IMR-90 (cell line): ENCODE measurements at regions not wholly inside any gene's neighbourhood (a gene's known extent, or its start where the extent isn't known, plus 50 kb on each side); places are given as distances from the start of the nearest gene placed in this dataset.

Experiments used
- ATAC-seq: fragments of 200-7000 bp; cut with Tn5 transposase; 2 replicates; pipeline ENCODE4 v1.9.1; 2020; ENCODE audit warnings: low read depth, mild to moderate bottlenecking, moderate library complexity
- BruUV-seq: library from RNA; stranded (reverse); fragments of 400-500 nt; replicated peaks from 2 replicates; lab custom pipeline; 2021; lab: Mats Ljungman, UMichigan
- CTCF ChIA-PET: fragments of 300-600 bp; formaldehyde crosslinking; extraction: SDS; loops from one replicate; lab custom pipeline; 2021; ENCODE audit warnings: antibody characterized with exemption; lab: Yijun Ruan, JAX
- POLR2A ChIA-PET: fragments of 300-600 bp; sonication (Branson Sonifier 250); formaldehyde crosslinking; loops from one replicate; lab custom pipeline; 2022; ENCODE audit warnings: antibody characterized with exemption; ENCODE audit not compliant: unreplicated experiment; lab: Charles Lee
- DNase-seq: peaks from one replicate; pipeline ENCODE4 v3.0.0; 2013
- H2AFZ ChIP-seq: replicated peaks from 2 replicates; pipeline ENCODE3; 2013; ENCODE audit warnings: low read length, mild to moderate bottlenecking; ENCODE audit not compliant: poor library complexity
- H2AK5ac ChIP-seq: 2 replicates; pipeline ENCODE4 v1.6.1; 2013; ENCODE audit warnings: low read depth, low read length, inconsistent platforms
- H2AK9ac ChIP-seq: replicated peaks from 2 replicates; pipeline ENCODE3; 2013; ENCODE audit warnings: mild to moderate bottlenecking, low read depth, low read length, moderate library complexity; ENCODE audit not compliant: poor library complexity
- H2BK120ac ChIP-seq: 2 replicates; pipeline ENCODE4 v1.6.1; 2013; ENCODE audit warnings: low read depth, low read length, inconsistent platforms
- H2BK15ac ChIP-seq: 3 replicates; pipeline ENCODE4 v1.6.1; 2013; ENCODE audit warnings: low read depth, low read length, inconsistent platforms
- H2BK20ac ChIP-seq: 2 replicates; pipeline ENCODE4 v1.6.1; 2013; ENCODE audit warnings: low read depth, mild to moderate bottlenecking, inconsistent platforms, low read length, moderate library complexity
- H2BK5ac ChIP-seq: 2 replicates; pipeline ENCODE4 v1.6.1; 2013; ENCODE audit warnings: mild to moderate bottlenecking, low read depth, low read length, inconsistent platforms; ENCODE audit not compliant: poor library complexity, severe bottlenecking
- H3K14ac ChIP-seq: replicated peaks from 2 replicates; pipeline ENCODE4 v1.6.1; 2013; ENCODE audit warnings: low read depth, low read length, inconsistent platforms
- H3K18ac ChIP-seq: 2 replicates; pipeline ENCODE4 v1.6.1; 2013; ENCODE audit warnings: low read depth, low read length, control low read depth
- H3K23ac ChIP-seq: 2 replicates; pipeline ENCODE4 v1.6.1; 2013; ENCODE audit warnings: low read depth, low read length, inconsistent platforms
- H3K27ac ChIP-seq: 2 replicates; pipeline ENCODE4 v1.5.1; 2013; ENCODE audit warnings: mild to moderate bottlenecking, control low read depth, low read length; ENCODE audit not compliant: insufficient read depth
- H3K27me3 ChIP-seq: 2 replicates; pipeline ENCODE4 v1.6.1; 2013; ENCODE audit warnings: low read length; ENCODE audit not compliant: control insufficient read depth, insufficient read depth
- H3K36me3 ChIP-seq: 2 replicates; pipeline ENCODE4 v1.6.1; 2013; ENCODE audit warnings: low read length, mixed read lengths; ENCODE audit not compliant: control insufficient read depth, insufficient read depth
- H3K4ac ChIP-seq: 2 replicates; pipeline ENCODE4 v1.6.1; 2013; ENCODE audit warnings: low read depth, low read length, inconsistent platforms
- H3K4me1 ChIP-seq: 2 replicates; pipeline ENCODE4 v1.6.1; 2013; ENCODE audit warnings: low read length, mixed read lengths; ENCODE audit not compliant: control insufficient read depth, insufficient read depth
- H3K4me2 ChIP-seq: 2 replicates; pipeline ENCODE4 v1.6.1; 2013; ENCODE audit warnings: low read depth, mild to moderate bottlenecking, control low read depth, low read length, moderate library complexity
- H3K4me3 ChIP-seq: 2 replicates; pipeline ENCODE4 v1.5.1; 2013; ENCODE audit warnings: low read depth, mild to moderate bottlenecking, control low read depth, low read length, moderate library complexity; ENCODE audit not compliant: insufficient read depth
- H3K56ac ChIP-seq: 2 replicates; pipeline ENCODE4 v1.6.1; 2013; ENCODE audit warnings: low read length, inconsistent platforms; ENCODE audit not compliant: insufficient read depth; ENCODE audit errors: extremely low read depth
- H3K79me1 ChIP-seq, 2 experiments: 2 replicates each; pipeline ENCODE4 v1.6.1; 2013; ENCODE audit warnings: low read length in 2 of 2, inconsistent platforms in 1 of 2, low read depth in 1 of 2
- H3K9ac ChIP-seq: 2 replicates; pipeline ENCODE4 v1.6.1; 2013; ENCODE audit warnings: low read depth, low read length, control low read depth
- H3K9me1 ChIP-seq: 2 replicates; pipeline ENCODE4 v1.6.1; 2013; ENCODE audit warnings: low read length, inconsistent platforms; ENCODE audit not compliant: insufficient read depth
- H3K9me3 ChIP-seq: 2 replicates; pipeline ENCODE4 v1.6.1; 2013; ENCODE audit warnings: low read length; ENCODE audit not compliant: control insufficient read depth, insufficient read depth
- H4K20me1 ChIP-seq: 2 replicates; pipeline ENCODE4 v1.6.1; 2013; ENCODE audit warnings: low read length, inconsistent platforms; ENCODE audit not compliant: insufficient read depth
- H4K5ac ChIP-seq: 2 replicates; pipeline ENCODE4 v1.6.1; 2013; ENCODE audit warnings: mild to moderate bottlenecking, low read depth, low read length, control low read depth
- H4K8ac ChIP-seq, 2 experiments: 2 replicates each; pipeline ENCODE4 v1.6.1; 2013; ENCODE audit warnings: low read depth in 2 of 2, low read length in 2 of 2, control low read depth in 1 of 2, inconsistent platforms in 1 of 2
- H4K91ac ChIP-seq: 2 replicates; pipeline ENCODE4 v1.6.1; 2013; ENCODE audit warnings: low read depth, low read length, inconsistent platforms; ENCODE audit not compliant: insufficient read depth
- BHLHE40 ChIP-seq: fragments of 150-350 bp; IDR thresholded peaks from 2 replicates; pipeline ENCODE4 v1.6.1; 2016; ENCODE audit warnings: mild to moderate bottlenecking, low read depth, low read length
- CEBPB ChIP-seq: IDR thresholded peaks from 2 replicates; pipeline ENCODE4 v1.6.1; 2012; ENCODE audit warnings: low read depth, low read length, improper control_type of control experiment
- CTCF ChIP-seq: conservative IDR thresholded peaks from 2 replicates; pipeline ENCODE4 v1.5.1; 2012; ENCODE audit warnings: mild to moderate bottlenecking, low read depth, low read length, improper control_type of control experiment
- MAFK ChIP-seq: IDR thresholded peaks from 2 replicates; pipeline ENCODE4 v1.6.1; 2012; ENCODE audit warnings: low read depth, low read length, improper control_type of control experiment
- RCOR1 ChIP-seq: IDR thresholded peaks from 2 replicates; pipeline ENCODE4 v1.6.1; 2012; ENCODE audit warnings: mild to moderate bottlenecking, low read length, improper control_type of control experiment; ENCODE audit not compliant: insufficient replicate concordance
- RFX5 ChIP-seq: IDR thresholded peaks from 2 replicates; pipeline ENCODE4 v1.8.0; 2012; ENCODE audit warnings: low read depth, mild to moderate bottlenecking, low read length, moderate library complexity
- USF2 ChIP-seq: fragments of 150-350 bp; IDR thresholded peaks from 2 replicates; pipeline ENCODE4 v1.6.1; 2017; ENCODE audit warnings: mild to moderate bottlenecking, antibody characterized with exemption, low read length, low read depth
- WGBS, 2 experiments: methylation state at CpG; one replicate each; pipeline versions ENCODE4 v1.1.5 to v1.1.7; 2013; ENCODE audit warnings: missing lambda C conversion rate in 2 of 2; ENCODE audit not compliant: insufficient read length in 1 of 2; ENCODE audit errors: extremely low coverage in 2 of 2; 5-methylcytosine and 5-hydroxymethylcytosine counted together
- dilution Hi-C: fragments of 300-500 bp; cut with HindIII; formaldehyde crosslinking; loops from one replicate; pipeline ENCODE4 v1.14.3; 2018; ENCODE audit warnings: low sequenced_read_pairs; ENCODE audit not compliant: unreplicated experiment
- in situ Hi-C: fragments of 300-500 bp; cut with MboI; formaldehyde crosslinking; loops from 3 replicates; pipeline ENCODE4 v1.14.3; 2019; ENCODE audit warnings: low sequenced_read_pairs, inconsistent platforms, mixed read lengths
- intact Hi-C: fragments of 100-400 bp; cut with micrococcal nuclease; formaldehyde crosslinking; loops from 2 replicates; pipeline ENCODE4 v1.10.0; 2022

- CTCF ChIA-PET: no interaction called here
- no TSS peak for BruUV-seq
These were observed 374.5 kb upstream of the MON1B start for GRCh38 chr16:76816475-76816874.

More at GRCh38 chr16:76816475-76816874, 374.5 kb upstream of the MON1B start:
- TF ChIP-seq CEBPB (no peak), BHLHE40 (no peak), CTCF (no peak), MAFK (no peak), USF2 (no peak), RCOR1 (no peak), RFX5 (no peak)
- no peaks in the 10 kb centered on the region for H3K4me1 ChIP-seq
- no peak overlapping the region for H2BK5ac ChIP-seq
- ATAC-seq (no peak), DNase-seq (no peak)
- no peak overlapping the region for H2AK5ac ChIP-seq
- H4K5ac ChIP-seq: no peak overlapping the region
- in situ Hi-C loops: no loop called here
- H2BK15ac ChIP-seq: no peak overlapping the region
- H3K36me3 ChIP-seq: no peaks in the 10 kb centered on the region
- no peak overlapping the region for H3K27ac ChIP-seq
- H3K18ac ChIP-seq: no peak overlapping the region
- H4K91ac ChIP-seq: no peak overlapping the region
- intact Hi-C loops: no loop called here
- no peak overlapping the region for H3K4me2 ChIP-seq
- dilution Hi-C loops: no loop called here
- H3K14ac ChIP-seq: no peak overlapping the region
- H2BK20ac ChIP-seq: no peak overlapping the region
- no peak overlapping the region for H3K4ac ChIP-seq
- no peak overlapping the region for H3K9ac ChIP-seq
- no peaks in the 10 kb centered on the region for H3K27me3 ChIP-seq
- no peak overlapping the region for H2AFZ ChIP-seq
- H3K4me3 ChIP-seq: no peak overlapping the region
- H3K56ac ChIP-seq: no peak overlapping the region
- no peak overlapping the region for H2AK9ac ChIP-seq
- no peaks in the 10 kb centered on the region for H3K9me1 ChIP-seq
- H4K20me1 ChIP-seq: no peaks in the 10 kb centered on the region
- WGBS, 2 experiments: no CpG with 5 or more reads among the region's 2 CpGs
- H3K9me3 ChIP-seq: peaks cover 5% of the 10 kb centered on the region; the same call in 1 of the 2 replicates
- no peaks in the 10 kb centered on the region for H3K79me1 ChIP-seq
- H3K23ac ChIP-seq: no peak overlapping the region
- H4K8ac ChIP-seq: no peak overlapping the region
- POLR2A ChIA-PET: no interaction called here
- no peak overlapping the region for H2BK120ac ChIP-seq
